NCI-H1092 (cell line): ENCODE measurements at regions not wholly inside any gene's neighbourhood (a gene's known extent, or its start where the extent isn't known, plus 50 kb on each side); places are given as distances from the start of the nearest gene placed in this dataset.
"Not testable (repeated sequence)": the region's sequence is repeated elsewhere in the genome, so short reads cannot be mapped to it uniquely, and the experiment has no call there.

Experiments
- DNase-seq: peaks from one replicate; lab custom pipeline; 2025; lab: John Stamatoyannopoulos, UW

GRCh38 chr11:109939166-109939810 is 153.9 kb upstream of the ZC3H12C start:
- DNase-seq = peak; percentile 84

GRCh38 chr11:109940816-109941215 is 152.4 kb upstream of the ZC3H12C start:
- no peak for DNase-seq

- DNase-seq = no peak
These were observed 147.4 kb upstream of the ZC3H12C start for GRCh38 chr11:109945626-109946321.

- peak; percentile 55 for DNase-seq
These were observed 146.8 kb upstream of the ZC3H12C start for GRCh38 chr11:109946322-109946846.

GRCh38 chr11:109954534-109954933 is 138.7 kb upstream of the ZC3H12C start:
- DNase-seq = no peak

- no peak for DNase-seq
These were observed 136.9 kb upstream of the ZC3H12C start for GRCh38 chr11:109956124-109956793.

- no peak for DNase-seq
These were observed 136.2 kb upstream of the ZC3H12C start for GRCh38 chr11:109957000-109957399.

- DNase-seq = no peak
These were observed 135.6 kb upstream of the ZC3H12C start for GRCh38 chr11:109957601-109958000.

- DNase-seq = no peak
These were observed 134.9 kb upstream of the ZC3H12C start for GRCh38 chr11:109958131-109958820.

- no peak for DNase-seq
These were observed 134.4 kb upstream of the ZC3H12C start for GRCh38 chr11:109958821-109959166.

- no peak for DNase-seq
These were observed 132.4 kb upstream of the ZC3H12C start for GRCh38 chr11:109960831-109961230.

- DNase-seq = no peak
These were observed 131.9 kb upstream of the ZC3H12C start for GRCh38 chr11:109961261-109961660.

GRCh38 chr11:109963101-109963500 is 130.1 kb upstream of the ZC3H12C start:
- no peak for DNase-seq

- no peak for DNase-seq
These were observed 128.7 kb upstream of the ZC3H12C start for GRCh38 chr11:109964487-109964886.

GRCh38 chr11:109965445-109965844 is 127.7 kb upstream of the ZC3H12C start:
- DNase-seq = not testable (repeated sequence)

GRCh38 chr11:109965926-109966325 is 127.3 kb upstream of the ZC3H12C start:
- DNase-seq = not testable (repeated sequence)

GRCh38 chr11:109967136-109967535 is 126.1 kb upstream of the ZC3H12C start:
- DNase-seq = not testable (repeated sequence)

GRCh38 chr11:109968299-109968698 is 124.9 kb upstream of the ZC3H12C start:
- no peak for DNase-seq

GRCh38 chr11:109968781-109969180 is 124.4 kb upstream of the ZC3H12C start:
- no peak for DNase-seq

- no peak for DNase-seq
These were observed 122.5 kb upstream of the ZC3H12C start for GRCh38 chr11:109970516-109971183.

GRCh38 chr11:109971184-109971523 is 122.0 kb upstream of the ZC3H12C start:
- DNase-seq = no peak

GRCh38 chr11:109972181-109972715 is 120.9 kb upstream of the ZC3H12C start:
- DNase-seq = no peak
